PC-9 (cell line): ENCODE measurements at regions not wholly inside any gene's neighbourhood (a gene's known extent, or its start where the extent isn't known, plus 50 kb on each side); places are given as distances from the start of the nearest gene placed in this dataset.

Experiments
- BruUV-seq: library from RNA; stranded (reverse); fragments of 400-500 nt; replicated peaks from 2 replicates; lab custom pipeline; 2021; lab: Mats Ljungman, UMichigan
- CTCF ChIA-PET: fragments of 300-600 bp; sonication (Branson Sonifier 250); formaldehyde crosslinking; loops from one replicate; lab custom pipeline; 2022; ENCODE audit warnings: antibody characterized with exemption; lab: Charles Lee
- POLR2A ChIA-PET: fragments of 300-600 bp; sonication (Branson Sonifier 250); formaldehyde crosslinking; loops from one replicate; lab custom pipeline; 2022; ENCODE audit warnings: antibody characterized with exemption; ENCODE audit not compliant: unreplicated experiment; lab: Charles Lee
- DNase-seq, 2 experiments: peaks; one replicate each; pipeline versions ENCODE4 v3.0.0 to v3.0.0-alpha.2; 2015 to 2022; ENCODE audit warnings: mixed read lengths in 1 of 2
- H2AFZ ChIP-seq: fragments of 200-600 bp; sonication (generic); 2 replicates; pipeline ENCODE4 v1.8.1; 2017; ENCODE audit warnings: antibody characterized with exemption
- H3F3A ChIP-seq: fragments of 200-600 bp; sonication (generic); 2 replicates; pipeline ENCODE4 v1.8.1; 2017; ENCODE audit warnings: antibody characterized with exemption, mild to moderate bottlenecking, low read depth; ENCODE audit not compliant: insufficient read depth
- H3K27ac ChIP-seq: fragments of 200-600 bp; sonication (generic); 2 replicates; pipeline ENCODE4 v1.6.1; 2016; ENCODE audit warnings: mixed run types
- H3K27me3 ChIP-seq: fragments of 200-600 bp; sonication (generic); 2 replicates; pipeline ENCODE4 v1.6.1; 2016; ENCODE audit warnings: low read depth, mixed run types; ENCODE audit not compliant: insufficient read depth
- H3K36me3 ChIP-seq: fragments of 200-600 bp; sonication (generic); 2 replicates; pipeline ENCODE4 v1.6.1; 2016; ENCODE audit warnings: low read depth, mixed run types
- H3K4me1 ChIP-seq: fragments of 200-600 bp; sonication (generic); replicated peaks from 2 replicates; pipeline ENCODE4 v1.6.1; 2016; ENCODE audit warnings: mixed run types; ENCODE audit not compliant: insufficient read depth
- H3K4me2 ChIP-seq: fragments of 200-600 bp; sonication (generic); 2 replicates; pipeline ENCODE4 v1.6.1; 2017; ENCODE audit warnings: mixed run types
- H3K4me3 ChIP-seq: fragments of 200-600 bp; sonication (generic); 2 replicates; pipeline ENCODE4 v1.6.1; 2016; ENCODE audit warnings: mixed run types
- H3K79me2 ChIP-seq: fragments of 200-600 bp; sonication (generic); 2 replicates; pipeline ENCODE4 v1.6.1; 2017; ENCODE audit warnings: low read depth, mixed run types
- H3K9me2 ChIP-seq: fragments of 200-600 bp; sonication (generic); 2 replicates; pipeline ENCODE4 v1.8.1; 2017; ENCODE audit warnings: mild to moderate bottlenecking; ENCODE audit not compliant: insufficient read depth
- H3K9me3 ChIP-seq: fragments of 200-600 bp; sonication (generic); 2 replicates; pipeline ENCODE4 v1.8.1; 2016; ENCODE audit warnings: low read depth; ENCODE audit not compliant: insufficient read depth
- H4K20me1 ChIP-seq: fragments of 200-600 bp; sonication (generic); 2 replicates; pipeline ENCODE4 v1.8.1; 2017; ENCODE audit not compliant: insufficient read depth
- EZH2 ChIP-seq: fragments of 200-600 bp; sonication (generic); IDR thresholded peaks from 2 replicates; pipeline ENCODE4 v1.8.0; 2017; ENCODE audit warnings: antibody characterized with exemption, low read depth
- intact Hi-C: fragments of 100-400 bp; cut with micrococcal nuclease; formaldehyde crosslinking; loops from one replicate; pipeline ENCODE4 v1.10.0; 2022; ENCODE audit not compliant: unreplicated experiment
- TF ChIP-seq, protein P1 (sequence below): fragments of 200-600 bp; sonication (generic); conservative IDR thresholded peaks from 2 replicates; pipeline ENCODE4 v1.6.1; 2017; ENCODE audit warnings: mixed run types, antibody characterized with exemption, mild to moderate bottlenecking, moderate library complexity

DNA sequence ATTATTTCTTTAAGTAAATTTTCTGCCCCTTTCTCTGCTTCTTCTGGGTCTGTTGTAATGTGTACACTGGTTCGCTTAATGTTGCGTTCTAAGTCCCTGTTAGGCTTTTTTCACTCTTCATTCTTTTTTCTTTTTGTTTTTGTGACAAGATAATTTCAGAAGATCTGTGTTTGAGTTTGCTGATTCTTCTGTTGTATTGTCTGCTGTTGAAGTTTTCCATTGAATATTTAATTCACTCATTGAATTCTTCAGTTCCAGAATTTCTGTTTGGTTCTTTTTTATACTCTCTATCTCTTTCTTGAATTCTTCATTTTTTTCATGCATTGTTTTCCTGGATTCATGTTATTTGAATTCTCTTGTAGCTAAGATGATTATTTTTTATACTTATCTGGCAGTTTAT lies 66.3 kb upstream of the NUDT6 start:
- no TSS peak for BruUV-seq
- no peaks in the 10 kb centered on the region for H3K9me2 ChIP-seq
- no peaks in the 10 kb centered on the region for H3F3A ChIP-seq
- CTCF ChIA-PET, result no interaction called here
- DNase-seq, result no peak
- H2AFZ ChIP-seq, result no peak overlapping the region
- TF ChIP-seq, protein P1, sequence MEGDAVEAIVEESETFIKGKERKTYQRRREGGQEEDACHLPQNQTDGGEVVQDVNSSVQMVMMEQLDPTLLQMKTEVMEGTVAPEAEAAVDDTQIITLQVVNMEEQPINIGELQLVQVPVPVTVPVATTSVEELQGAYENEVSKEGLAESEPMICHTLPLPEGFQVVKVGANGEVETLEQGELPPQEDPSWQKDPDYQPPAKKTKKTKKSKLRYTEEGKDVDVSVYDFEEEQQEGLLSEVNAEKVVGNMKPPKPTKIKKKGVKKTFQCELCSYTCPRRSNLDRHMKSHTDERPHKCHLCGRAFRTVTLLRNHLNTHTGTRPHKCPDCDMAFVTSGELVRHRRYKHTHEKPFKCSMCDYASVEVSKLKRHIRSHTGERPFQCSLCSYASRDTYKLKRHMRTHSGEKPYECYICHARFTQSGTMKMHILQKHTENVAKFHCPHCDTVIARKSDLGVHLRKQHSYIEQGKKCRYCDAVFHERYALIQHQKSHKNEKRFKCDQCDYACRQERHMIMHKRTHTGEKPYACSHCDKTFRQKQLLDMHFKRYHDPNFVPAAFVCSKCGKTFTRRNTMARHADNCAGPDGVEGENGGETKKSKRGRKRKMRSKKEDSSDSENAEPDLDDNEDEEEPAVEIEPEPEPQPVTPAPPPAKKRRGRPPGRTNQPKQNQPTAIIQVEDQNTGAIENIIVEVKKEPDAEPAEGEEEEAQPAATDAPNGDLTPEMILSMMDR, result no peak
- TF ChIP-seq EZH2, result no peak
- H3K9me3 ChIP-seq, result peaks cover 6% of the 10 kb centered on the region; the same call in 1 of the 2 replicates
- no peak overlapping the region for H3K27ac ChIP-seq
- intact Hi-C loops, result no loop called here
- no peaks in the 10 kb centered on the region for H4K20me1 ChIP-seq
- no peak overlapping the region for H3K4me2 ChIP-seq
- no peaks in the 10 kb centered on the region for H3K36me3 ChIP-seq
- H3K4me3 ChIP-seq, result no peak overlapping the region
- POLR2A ChIA-PET, result no interaction called here
- no peaks in the 10 kb centered on the region for H3K79me2 ChIP-seq
- no peaks in the 10 kb centered on the region for H3K4me1 ChIP-seq
- H3K27me3 ChIP-seq, result no peaks in the 10 kb centered on the region

DNA sequence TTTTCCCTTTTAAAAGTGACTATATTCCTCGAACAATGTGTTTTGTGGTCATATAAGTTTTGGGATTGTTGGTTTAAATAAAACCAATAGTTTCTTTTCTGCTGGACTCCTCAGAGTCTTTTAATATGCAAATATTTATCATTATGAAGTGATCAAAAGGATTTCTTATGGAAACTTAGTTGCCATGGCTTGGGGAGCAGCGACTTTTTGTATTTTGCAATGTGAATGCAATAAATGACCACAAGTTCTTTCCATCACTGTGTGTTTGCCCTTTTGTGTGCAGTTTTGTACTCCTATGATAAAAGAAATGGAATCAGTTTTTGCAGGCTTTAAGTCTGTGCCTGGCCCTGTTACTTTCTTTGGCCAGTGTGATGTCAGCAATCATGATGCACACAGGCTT lies 68.5 kb upstream of the NUDT6 start:
- Histone ChIP-seq H3K4me3 (no peak overlapping the region), H4K20me1 (no peaks in the 10 kb centered on the region), H3K4me2 (no peak overlapping the region), H3K36me3 (no peaks in the 10 kb centered on the region), H3K27me3 (no peaks in the 10 kb centered on the region), H3K9me2 (no peaks in the 10 kb centered on the region), H3F3A (no peaks in the 10 kb centered on the region), H3K27ac (no peak overlapping the region), H2AFZ (no peak overlapping the region), H3K9me3 (peaks cover 6% of the 10 kb centered on the region; the same call in 1 of the 2 replicates), H3K4me1 (no peaks in the 10 kb centered on the region), H3K79me2 (no peaks in the 10 kb centered on the region)
- intact Hi-C loops, result no loop called here
- CTCF ChIA-PET, result no interaction called here
- POLR2A ChIA-PET, result no interaction called here
- no peak for DNase-seq
- TF ChIP-seq EZH2, result no peak
- TF ChIP-seq, protein P1, result no peak
- BruUV-seq, result no TSS peak

DNA sequence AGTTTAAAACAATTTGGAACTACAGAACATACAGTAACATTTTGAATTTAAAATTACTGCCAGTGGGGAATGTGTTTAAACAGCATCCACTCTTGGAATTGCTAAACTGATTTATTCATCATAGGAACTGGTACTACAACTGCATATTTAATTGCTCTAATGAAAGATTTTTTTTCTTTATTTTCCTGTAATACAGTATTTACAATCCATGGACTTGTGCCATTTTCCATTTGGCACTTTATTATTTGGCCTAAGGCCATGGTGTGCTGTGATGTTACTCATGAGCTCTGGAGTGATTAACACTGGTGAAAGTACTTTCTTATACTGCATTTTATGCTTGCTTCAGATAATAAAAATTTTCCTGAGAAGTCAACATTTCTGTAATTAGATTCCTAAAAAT lies 69.7 kb upstream of the NUDT6 start:
- H3K36me3 ChIP-seq, result no peaks in the 10 kb centered on the region
- H2AFZ ChIP-seq, result no peak overlapping the region
- intact Hi-C loops, result no loop called here
- no peaks in the 10 kb centered on the region for H4K20me1 ChIP-seq
- no peaks in the 10 kb centered on the region for H3K4me1 ChIP-seq
- no peak for DNase-seq
- CTCF ChIA-PET, result no interaction called here
- H3K27me3 ChIP-seq, result no peaks in the 10 kb centered on the region
- POLR2A ChIA-PET, result no interaction called here
- H3K9me2 ChIP-seq, result no peaks in the 10 kb centered on the region
- H3K4me2 ChIP-seq, result no peak overlapping the region
- TF ChIP-seq, protein P1, result no peak
- no peak for TF ChIP-seq EZH2
- no peaks in the 10 kb centered on the region for H3K79me2 ChIP-seq
- BruUV-seq, result no TSS peak
- peaks cover 6% of the 10 kb centered on the region; the same call in 1 of the 2 replicates for H3K9me3 ChIP-seq
- H3K4me3 ChIP-seq, result no peak overlapping the region
- no peaks in the 10 kb centered on the region for H3F3A ChIP-seq
- H3K27ac ChIP-seq, result no peak overlapping the region
